Stomach smooth muscle (tissue), 2 donors: ENCODE measurements at regions not wholly inside any gene's neighbourhood (a gene's known extent, or its start where the extent isn't known, plus 50 kb on each side); places are given as distances from the start of the nearest gene placed in this dataset.

Experiments used
- H3K27ac ChIP-seq: one replicate; pipeline ENCODE4 v1.7.0; 2013; ENCODE audit warnings: mild to moderate bottlenecking, low read length, inconsistent platforms
- H3K27me3 ChIP-seq, 2 donors: one replicate each; pipeline ENCODE4 v1.7.0; 2013; ENCODE audit warnings: low read length in 2 of 2; ENCODE audit not compliant: insufficient read depth in 2 of 2, control insufficient read depth in 1 of 2
- H3K36me3 ChIP-seq, 2 donors: one replicate each; pipeline ENCODE4 v1.7.0; 2013; ENCODE audit warnings: low read length in 2 of 2; ENCODE audit not compliant: control insufficient read depth in 2 of 2, insufficient read depth in 2 of 2
- H3K4me1 ChIP-seq: one replicate; pipeline ENCODE4 v1.7.0; 2013; ENCODE audit warnings: low read length; ENCODE audit not compliant: control insufficient read depth, insufficient read depth
- H3K4me3 ChIP-seq, 2 donors: one replicate each; pipeline ENCODE4 v1.7.0; 2013; ENCODE audit warnings: low read length in 2 of 2
- H3K9ac ChIP-seq, 2 donors: one replicate each; pipeline ENCODE4 v1.7.0; 2013; ENCODE audit warnings: low read length in 2 of 2, mild to moderate bottlenecking in 1 of 2
- H3K9me3 ChIP-seq, 2 donors: one replicate each; pipeline ENCODE4 v1.7.0; 2013; ENCODE audit warnings: low read length in 2 of 2; ENCODE audit not compliant: control insufficient read depth in 2 of 2
- donor health status: healthy.
- donor health status: Pancreatic carcinoma.

DNA sequence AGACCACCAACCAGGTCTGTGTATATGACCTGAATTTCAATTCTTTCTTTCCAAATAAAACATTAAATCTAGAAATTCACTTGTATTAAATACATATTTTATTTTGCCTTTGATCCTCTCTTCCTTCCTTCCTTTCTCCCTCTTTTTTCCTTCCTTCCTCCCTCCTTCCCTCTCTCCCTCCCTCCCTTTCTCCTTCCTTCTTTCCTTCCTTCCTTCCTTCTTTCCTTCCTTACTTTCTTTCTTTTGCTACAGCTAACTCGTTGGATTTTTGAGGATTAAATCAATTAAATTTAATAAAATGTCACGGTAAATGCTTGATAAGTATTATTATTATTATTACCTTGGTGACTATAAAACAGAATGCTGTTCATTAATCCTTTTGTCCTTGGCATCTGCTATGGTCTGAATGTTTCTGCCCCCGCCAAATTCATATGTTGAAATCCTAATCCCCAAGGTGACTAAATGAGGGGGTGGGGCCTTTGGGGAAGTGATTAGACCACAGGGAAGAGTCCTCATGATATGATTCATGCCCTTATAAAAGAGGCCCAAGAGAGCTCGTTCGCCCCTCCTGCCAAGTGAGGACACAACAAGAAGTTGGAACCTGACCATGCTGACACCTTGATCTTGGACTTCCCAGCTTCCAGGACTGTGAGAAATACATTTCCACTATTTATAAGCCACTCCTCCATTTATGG, 67.6 kb upstream of the BTBD3 start:
- no peaks in the 10 kb centered on the region for H3K4me1 ChIP-seq
- no peak overlapping the region for H3K27ac ChIP-seq
- no peak overlapping the region for H3K9ac ChIP-seq
- no peaks in the 10 kb centered on the region for H3K9me3 ChIP-seq
- no peak overlapping the region for H3K4me3 ChIP-seq
- H3K36me3 ChIP-seq: no peaks in the 10 kb centered on the region
- H3K27me3 ChIP-seq: no peaks in the 10 kb centered on the region

- Histone ChIP-seq H3K4me1 (no peaks in the 10 kb centered on the region), H3K9ac (no peak overlapping the region), H3K4me3 (no peak overlapping the region), H3K27ac (no peak overlapping the region), H3K36me3 (no peaks in the 10 kb centered on the region), H3K27me3 (no peaks in the 10 kb centered on the region), H3K9me3 (no peaks in the 10 kb centered on the region)
Measured at GRCh38 chr20:11850901-11851300, 66.8 kb upstream of the BTBD3 start.

DNA sequence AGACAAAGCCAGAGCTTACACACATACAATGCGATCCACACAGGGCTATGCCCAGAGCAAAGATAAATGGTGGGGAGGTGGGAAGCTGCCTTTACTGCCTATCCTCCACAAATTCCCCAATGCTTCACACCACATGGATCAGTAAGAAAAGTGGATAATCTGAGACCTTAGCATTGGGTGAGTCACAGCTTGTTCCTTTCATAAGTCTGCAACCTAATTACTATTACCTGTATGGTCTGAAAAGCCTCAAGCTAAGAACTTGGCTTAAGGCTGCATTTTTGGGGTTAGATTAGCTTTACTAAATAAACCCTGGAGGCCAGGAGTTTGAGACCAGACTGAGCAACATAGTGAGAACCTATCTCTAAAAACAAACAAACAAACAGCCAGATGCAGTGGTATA, 66.0 kb upstream of the BTBD3 start:
- no peaks in the 10 kb centered on the region for H3K36me3 ChIP-seq
- H3K27ac ChIP-seq: no peak overlapping the region
- no peaks in the 10 kb centered on the region for H3K4me1 ChIP-seq
- no peak overlapping the region for H3K9ac ChIP-seq
- no peaks in the 10 kb centered on the region for H3K9me3 ChIP-seq
- no peak overlapping the region for H3K4me3 ChIP-seq
- H3K27me3 ChIP-seq: no peaks in the 10 kb centered on the region

GRCh38 chr20:11852189-11852588, 65.5 kb upstream of the BTBD3 start:
- no peak overlapping the region for H3K9ac ChIP-seq
- H3K9me3 ChIP-seq: no peaks in the 10 kb centered on the region
- H3K4me1 ChIP-seq: no peaks in the 10 kb centered on the region
- H3K4me3 ChIP-seq: no peak overlapping the region
- H3K27me3 ChIP-seq: no peaks in the 10 kb centered on the region
- no peaks in the 10 kb centered on the region for H3K36me3 ChIP-seq
- no peak overlapping the region for H3K27ac ChIP-seq

- Histone ChIP-seq H3K4me3 (no peak overlapping the region), H3K27ac (no peak overlapping the region), H3K4me1 (no peaks in the 10 kb centered on the region), H3K9me3 (no peaks in the 10 kb centered on the region), H3K36me3 (no peaks in the 10 kb centered on the region), H3K27me3 (no peaks in the 10 kb centered on the region), H3K9ac (no peak overlapping the region)
Measured at GRCh38 chr20:11852811-11853210, 64.9 kb upstream of the BTBD3 start.

DNA sequence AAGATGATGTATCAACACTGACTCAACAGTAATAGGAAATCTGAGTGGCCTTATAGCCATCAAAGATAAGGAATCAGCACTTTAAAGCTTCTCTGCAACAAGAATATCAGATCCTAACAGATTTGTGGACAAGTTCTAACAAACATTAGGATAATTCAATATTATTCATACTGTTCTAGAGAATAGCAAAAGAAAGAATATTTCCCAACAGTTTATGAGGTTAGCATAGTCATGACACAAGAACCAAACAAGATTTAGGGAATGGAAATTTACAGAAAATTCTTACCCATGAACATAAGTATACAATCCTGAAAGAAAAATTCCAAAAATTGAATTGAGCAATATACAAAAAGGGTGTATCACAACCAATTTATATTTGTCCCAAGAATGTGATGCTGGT, 64.3 kb upstream of the BTBD3 start:
- no peaks in the 10 kb centered on the region for H3K4me1 ChIP-seq
- H3K36me3 ChIP-seq: no peaks in the 10 kb centered on the region
- H3K27me3 ChIP-seq: no peaks in the 10 kb centered on the region
- H3K9ac ChIP-seq: no peak overlapping the region
- H3K9me3 ChIP-seq: no peaks in the 10 kb centered on the region
- no peak overlapping the region for H3K27ac ChIP-seq
- H3K4me3 ChIP-seq: no peak overlapping the region

- Histone ChIP-seq H3K9me3 (no peaks in the 10 kb centered on the region), H3K36me3 (no peaks in the 10 kb centered on the region), H3K27ac (no peak overlapping the region), H3K27me3 (no peaks in the 10 kb centered on the region), H3K4me3 (no peak overlapping the region), H3K4me1 (no peaks in the 10 kb centered on the region), H3K9ac (no peak overlapping the region)
Measured at GRCh38 chr20:11861479-11861878, 56.2 kb upstream of the BTBD3 start.

- Histone ChIP-seq H3K36me3 (no peaks in the 10 kb centered on the region), H3K9me3 (no peaks in the 10 kb centered on the region), H3K4me1 (no peaks in the 10 kb centered on the region), H3K9ac (no peak overlapping the region), H3K27me3 (no peaks in the 10 kb centered on the region), H3K4me3 (no peak overlapping the region), H3K27ac (no peak overlapping the region)
Measured at GRCh38 chr20:11867291-11867919, 50.3 kb upstream of the BTBD3 start.
